CD4-positive, alpha-beta memory T cell (primary cell): ENCODE measurements at regions not wholly inside any gene's neighbourhood (a gene's known extent, or its start where the extent isn't known, plus 50 kb on each side); places are given as distances from the start of the nearest gene placed in this dataset.

Source experiments
- CTCF ChIA-PET: fragments of 350-600 bp; sonication (Branson Sonifier 250); formaldehyde crosslinking; loops from one replicate; lab custom pipeline; 2021; ENCODE audit warnings: inconsistent platforms; ENCODE audit not compliant: partially characterized antibody; lab: Charles Lee
- POLR2A ChIA-PET: fragments of 350-600 bp; sonication (Branson Sonifier 250); formaldehyde crosslinking; loops from one replicate; lab custom pipeline; 2021; ENCODE audit not compliant: partially characterized antibody; lab: Charles Lee
- DNase-seq, 5 donors: peaks; one replicate each; pipeline versions ENCODE4 v3.0.0 to v3.0.0-alpha.2; 2020 to 2022; ENCODE audit warnings: mixed read lengths in 1 of 5
- H3K27ac ChIP-seq: one replicate; pipeline ENCODE4 v1.7.0; 2013; ENCODE audit warnings: low read depth, low read length
- H3K27me3 ChIP-seq: 2 replicates; pipeline ENCODE4 v1.7.0; 2013; ENCODE audit warnings: mild to moderate bottlenecking, low read length, moderate library complexity; ENCODE audit not compliant: insufficient read depth
- H3K36me3 ChIP-seq: 2 replicates; pipeline ENCODE4 v1.7.0; 2013; ENCODE audit warnings: mild to moderate bottlenecking, low read length, moderate library complexity; ENCODE audit not compliant: insufficient read depth
- H3K4me1 ChIP-seq: 2 replicates; pipeline ENCODE4 v1.7.0; 2013; ENCODE audit warnings: mild to moderate bottlenecking, low read length, moderate library complexity; ENCODE audit not compliant: insufficient read depth
- H3K4me3 ChIP-seq, 2 donors: one replicate each; pipeline ENCODE4 v1.7.0; 2013; ENCODE audit warnings: low read length in 2 of 2, mild to moderate bottlenecking in 1 of 2
- H3K9me3 ChIP-seq, 2 donors: one replicate each; pipeline ENCODE4 v1.7.0; 2013; ENCODE audit warnings: low read length in 2 of 2, control low read depth in 1 of 2; ENCODE audit not compliant: control insufficient read depth in 1 of 2
- H3K27ac Mint-ChIP-seq, 7 donors: one replicate each; pipeline ENCODE4 v1.8.0; 2020 to 2021; ENCODE audit warnings: mixed read lengths in 7 of 7, mild to moderate bottlenecking in 6 of 7, inconsistent platforms in 3 of 7, moderate library complexity in 3 of 7
- H3K27me3 Mint-ChIP-seq, 2 donors: one replicate each; pipeline ENCODE4 v1.8.0; 2020 to 2021; ENCODE audit warnings: mixed read lengths in 2 of 2
- H3K36me3 Mint-ChIP-seq, 2 donors: one replicate each; pipeline ENCODE4 v1.8.0; 2020 to 2021; ENCODE audit warnings: mixed read lengths in 2 of 2, inconsistent platforms in 1 of 2, mild to moderate bottlenecking in 1 of 2
- H3K4me1 Mint-ChIP-seq, 4 donors: one replicate each; pipeline ENCODE4 v1.8.0; 2020 to 2021; ENCODE audit warnings: mixed read lengths in 4 of 4, mild to moderate bottlenecking in 1 of 4
- H3K4me3 Mint-ChIP-seq, 8 donors: one replicate each; pipeline ENCODE4 v1.8.0; 2020 to 2021; ENCODE audit warnings: mixed read lengths in 8 of 8, mild to moderate bottlenecking in 7 of 8, moderate library complexity in 6 of 8, inconsistent platforms in 3 of 8
- H3K9me3 Mint-ChIP-seq, 8 donors: one replicate each; pipeline ENCODE4 v1.8.0; 2020 to 2021; ENCODE audit warnings: mixed read lengths in 8 of 8, mild to moderate bottlenecking in 5 of 8, inconsistent platforms in 3 of 8, moderate library complexity in 1 of 8
- intact Hi-C: fragments of 100-400 bp; cut with micrococcal nuclease; formaldehyde crosslinking; loops from one replicate; pipeline ENCODE4 v1.15.1; 2023

DNA sequence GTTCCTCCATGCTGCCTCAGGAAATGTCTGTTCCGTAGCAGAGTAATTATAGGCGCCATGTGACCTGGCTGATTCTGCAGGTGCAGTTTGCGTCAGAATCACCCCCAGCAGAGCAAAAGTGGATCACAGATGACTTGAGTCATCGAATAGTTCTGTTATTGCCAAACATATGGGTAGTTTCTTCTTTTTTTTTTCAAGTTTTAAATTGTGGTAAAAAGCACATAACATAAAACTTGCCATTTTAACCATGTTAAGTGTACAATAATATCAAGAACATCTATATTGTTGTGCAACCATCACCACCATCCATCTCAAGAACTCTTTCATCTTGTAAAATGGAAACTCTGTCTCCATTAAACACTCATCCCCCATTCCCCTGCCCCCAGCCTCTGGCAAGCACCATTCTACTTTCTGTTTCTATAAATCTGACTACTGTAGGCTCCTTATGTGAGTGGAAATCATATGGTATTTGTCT, 177.7 kb upstream of the TWIST2 start:
- Mint-ChIP-seq H3K4me1 (no peaks in the 10 kb centered on the region), H3K4me3 (no peak overlapping the region), H3K9me3 (peaks cover 2 to 21% (median 3%) of the 10 kb centered on the region in 8 donors), H3K36me3 (no peaks in the 10 kb centered on the region), H3K27ac (no peak overlapping the region), H3K27me3 (peaks cover 11 to 21% of the 10 kb centered on the region in 2 donors)
- ChIA-PET CTCF (no interaction called here), POLR2A (no interaction called here)
- H3K4me3 ChIP-seq = no peak overlapping the region
- DNase-seq = no peak
- no peak overlapping the region for H3K27ac ChIP-seq
- H3K27me3 ChIP-seq = no peaks in the 10 kb centered on the region
- no peaks in the 10 kb centered on the region for H3K9me3 ChIP-seq
- H3K36me3 ChIP-seq = no peaks in the 10 kb centered on the region
- no peaks in the 10 kb centered on the region for H3K4me1 ChIP-seq
- intact Hi-C loops = no loop called here

DNA sequence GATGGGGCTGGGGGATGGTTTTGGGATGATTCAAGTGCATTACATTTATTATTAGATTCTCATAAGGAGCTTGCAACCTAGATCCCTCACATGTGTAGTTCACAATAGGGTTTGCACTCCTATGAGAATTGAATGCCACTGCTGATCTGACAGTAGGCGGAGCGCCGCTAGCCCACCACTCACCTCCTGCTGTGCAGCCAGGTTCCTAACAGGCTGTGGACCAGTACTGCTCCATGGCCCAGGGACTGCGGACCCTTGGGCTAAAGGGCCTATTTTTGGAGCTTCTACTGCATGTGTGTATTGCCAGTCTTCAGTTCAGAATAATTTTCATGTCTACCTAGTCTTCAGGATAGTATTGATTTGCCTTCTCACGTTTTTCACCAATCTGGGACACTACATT, 165.3 kb upstream of the TWIST2 start:
- DNase-seq = no peak
- ChIA-PET CTCF (no interaction called here), POLR2A (no interaction called here)
- no peak overlapping the region for H3K4me3 Mint-ChIP-seq
- Histone ChIP-seq H3K4me1 (no peaks in the 10 kb centered on the region), H3K4me3 (no peak overlapping the region), H3K9me3 (no peaks in the 10 kb centered on the region), H3K27me3 (no peaks in the 10 kb centered on the region), H3K27ac (no peak overlapping the region), H3K36me3 (no peaks in the 10 kb centered on the region)
- intact Hi-C loops = no loop called here
- H3K9me3 Mint-ChIP-seq = peaks cover 5 to 16% (median 12%) of the 10 kb centered on the region in 8 donors
- H3K27ac Mint-ChIP-seq = no peak overlapping the region
- peaks cover 3 to 4% of the 10 kb centered on the region in 2 donors for H3K36me3 Mint-ChIP-seq
- H3K27me3 Mint-ChIP-seq = peaks cover 31 to 34% of the 10 kb centered on the region in 2 donors
- no peaks in the 10 kb centered on the region for H3K4me1 Mint-ChIP-seq

DNA sequence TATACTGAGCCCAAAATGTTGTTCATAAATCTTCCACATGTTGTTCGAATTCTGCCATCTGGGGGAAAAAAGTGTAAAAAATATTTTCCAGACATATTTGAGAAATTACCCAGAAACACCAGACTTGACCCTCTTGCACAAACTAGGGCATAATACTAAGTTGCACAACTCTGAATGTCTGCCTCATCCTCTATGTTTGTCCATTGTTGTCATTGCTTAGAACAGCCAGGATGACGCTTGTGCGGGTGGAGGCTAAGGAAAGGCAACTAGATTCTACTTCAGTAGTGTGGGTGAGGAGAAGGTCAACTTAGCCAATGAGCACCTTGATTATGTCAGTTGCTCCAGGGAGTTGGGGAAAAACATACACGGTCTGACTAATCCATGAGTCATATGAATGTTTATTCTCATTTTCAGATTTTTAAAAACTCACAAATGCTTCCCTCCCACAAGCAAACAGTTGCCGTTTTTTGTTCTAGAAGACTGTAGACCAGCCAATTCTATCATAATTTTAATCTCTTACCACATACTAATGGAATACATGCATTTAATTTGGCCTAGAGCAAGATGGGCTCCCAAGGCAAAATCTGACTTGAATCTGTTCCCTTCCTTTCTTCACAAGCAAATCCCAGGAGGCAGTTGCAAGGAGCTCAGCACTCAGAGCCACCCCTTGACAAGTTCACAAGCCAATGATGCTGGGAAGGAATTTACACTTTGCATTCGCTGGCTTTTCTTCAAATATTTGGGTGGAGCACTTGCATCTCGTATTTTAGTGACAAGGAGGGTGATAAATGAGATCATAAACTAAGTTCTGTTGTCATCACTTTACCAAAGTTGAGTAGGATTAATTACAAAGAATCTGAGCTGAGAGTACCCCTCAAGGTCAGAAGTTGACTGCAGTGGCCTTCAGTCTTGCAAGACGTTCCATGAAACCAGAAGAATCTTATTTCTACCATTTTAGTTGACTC, 163.2 kb upstream of the TWIST2 start:
- ChIA-PET POLR2A (no interaction called here), CTCF (no interaction called here)
- no peak for DNase-seq
- Histone ChIP-seq H3K9me3 (no peaks in the 10 kb centered on the region), H3K36me3 (no peaks in the 10 kb centered on the region), H3K27me3 (no peaks in the 10 kb centered on the region), H3K4me1 (no peaks in the 10 kb centered on the region), H3K4me3 (no peak overlapping the region), H3K27ac (no peak overlapping the region)
- Mint-ChIP-seq H3K9me3 (peaks cover 0 to 5% (median 0%) of the 10 kb centered on the region in 8 donors), H3K4me1 (no peaks in the 10 kb centered on the region), H3K36me3 (no peaks in the 10 kb centered on the region), H3K4me3 (no peak overlapping the region), H3K27me3 (peaks cover 22 to 25% of the 10 kb centered on the region in 2 donors), H3K27ac (no peak overlapping the region)
- intact Hi-C loops = no loop called here

DNA sequence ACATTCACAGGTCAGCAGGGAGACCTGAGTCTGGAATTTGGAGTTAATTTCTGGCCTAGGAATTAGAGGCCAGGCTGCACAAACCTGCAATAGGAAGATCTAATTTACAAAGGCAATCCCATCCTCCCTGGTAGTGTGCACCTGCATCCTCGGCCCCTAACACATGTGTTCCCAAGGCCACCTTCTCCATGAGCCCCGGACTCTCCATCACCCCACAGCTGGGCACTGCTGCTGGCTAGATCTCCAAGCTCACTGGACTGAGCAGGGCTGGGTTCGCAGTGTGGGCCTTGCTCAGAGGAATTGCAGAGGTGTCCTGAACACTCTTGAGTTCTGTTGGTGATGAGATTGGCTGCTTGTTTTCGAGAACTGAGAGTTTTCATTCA, 162.6 kb upstream of the TWIST2 start:
- ChIA-PET POLR2A (no interaction called here), CTCF (no interaction called here)
- DNase-seq = no peak
- no peaks in the 10 kb centered on the region for H3K9me3 ChIP-seq
- Mint-ChIP-seq H3K27ac (no peak overlapping the region), H3K36me3 (no peaks in the 10 kb centered on the region), H3K9me3 (peaks cover 0 to 5% (median 0%) of the 10 kb centered on the region in 8 donors), H3K4me3 (no peak overlapping the region), H3K27me3 (peaks cover 22 to 25% of the 10 kb centered on the region in 2 donors), H3K4me1 (no peaks in the 10 kb centered on the region)
- no peaks in the 10 kb centered on the region for H3K27me3 ChIP-seq
- H3K4me3 ChIP-seq = no peak overlapping the region
- H3K27ac ChIP-seq = no peak overlapping the region
- H3K4me1 ChIP-seq = no peaks in the 10 kb centered on the region
- no peaks in the 10 kb centered on the region for H3K36me3 ChIP-seq
- intact Hi-C loops = no loop called here

DNA sequence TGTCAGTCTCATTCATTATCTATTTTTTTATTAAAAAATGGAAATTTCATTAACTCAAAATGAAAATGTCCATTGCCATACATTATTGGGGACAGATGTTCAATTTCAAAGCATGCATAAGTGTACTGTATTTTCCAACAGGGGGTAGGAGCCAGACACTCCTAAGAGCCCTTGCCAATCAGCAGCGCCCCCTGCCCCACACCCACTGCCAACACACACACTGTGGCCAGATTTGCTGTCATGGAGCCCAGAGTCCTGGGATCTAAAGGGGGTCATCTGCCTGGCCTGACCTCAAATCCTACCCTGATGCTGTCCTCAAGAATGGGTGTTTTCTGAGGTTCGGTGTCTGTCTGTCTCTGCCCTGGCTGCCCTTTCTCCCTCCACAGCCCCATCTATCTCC, 162.2 kb upstream of the TWIST2 start:
- Mint-ChIP-seq H3K27me3 (peaks cover 22 to 25% of the 10 kb centered on the region in 2 donors), H3K4me1 (no peaks in the 10 kb centered on the region), H3K36me3 (no peaks in the 10 kb centered on the region), H3K4me3 (no peak overlapping the region), H3K9me3 (peaks cover 0 to 5% (median 0%) of the 10 kb centered on the region in 8 donors), H3K27ac (no peak overlapping the region)
- Histone ChIP-seq H3K27ac (no peak overlapping the region), H3K4me1 (no peaks in the 10 kb centered on the region), H3K36me3 (no peaks in the 10 kb centered on the region), H3K4me3 (no peak overlapping the region), H3K27me3 (no peaks in the 10 kb centered on the region), H3K9me3 (no peaks in the 10 kb centered on the region)
- DNase-seq = no peak
- intact Hi-C loops = no loop called here
- ChIA-PET POLR2A (no interaction called here), CTCF (no interaction called here)

DNA sequence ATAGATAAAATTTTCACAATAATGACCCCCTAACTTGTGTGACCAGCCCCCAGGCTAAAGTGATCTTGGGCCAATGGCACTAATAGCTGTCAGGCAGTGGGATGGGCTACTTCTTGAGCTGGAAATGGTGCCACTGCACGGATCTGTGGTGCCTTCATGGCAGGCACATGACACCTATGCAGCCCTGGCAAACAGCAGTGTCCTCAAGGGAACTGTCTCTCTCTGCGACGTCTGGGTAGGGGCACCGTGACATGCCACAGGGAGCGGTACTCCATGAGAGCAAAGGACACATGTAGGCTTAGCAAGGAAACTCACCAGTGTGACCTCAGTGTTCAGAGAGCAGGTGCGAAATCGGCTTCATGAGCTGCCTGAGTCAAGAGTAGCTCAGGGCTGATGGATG, 161.7 kb upstream of the TWIST2 start:
- H3K27ac Mint-ChIP-seq = no peak overlapping the region
- Histone ChIP-seq H3K9me3 (no peaks in the 10 kb centered on the region), H3K36me3 (no peaks in the 10 kb centered on the region), H3K27me3 (no peaks in the 10 kb centered on the region), H3K27ac (no peak overlapping the region), H3K4me3 (no peak overlapping the region), H3K4me1 (no peaks in the 10 kb centered on the region)
- H3K27me3 Mint-ChIP-seq = peaks cover 19 to 22% of the 10 kb centered on the region in 2 donors
- DNase-seq = no peak
- H3K4me3 Mint-ChIP-seq = no peak overlapping the region
- POLR2A ChIA-PET = no interaction called here
- CTCF ChIA-PET = no interaction called here
- H3K4me1 Mint-ChIP-seq = no peaks in the 10 kb centered on the region
- H3K9me3 Mint-ChIP-seq = peaks cover 0 to 2% (median 0%) of the 10 kb centered on the region in 8 donors
- H3K36me3 Mint-ChIP-seq = no peaks in the 10 kb centered on the region
- intact Hi-C loops = no loop called here

DNA sequence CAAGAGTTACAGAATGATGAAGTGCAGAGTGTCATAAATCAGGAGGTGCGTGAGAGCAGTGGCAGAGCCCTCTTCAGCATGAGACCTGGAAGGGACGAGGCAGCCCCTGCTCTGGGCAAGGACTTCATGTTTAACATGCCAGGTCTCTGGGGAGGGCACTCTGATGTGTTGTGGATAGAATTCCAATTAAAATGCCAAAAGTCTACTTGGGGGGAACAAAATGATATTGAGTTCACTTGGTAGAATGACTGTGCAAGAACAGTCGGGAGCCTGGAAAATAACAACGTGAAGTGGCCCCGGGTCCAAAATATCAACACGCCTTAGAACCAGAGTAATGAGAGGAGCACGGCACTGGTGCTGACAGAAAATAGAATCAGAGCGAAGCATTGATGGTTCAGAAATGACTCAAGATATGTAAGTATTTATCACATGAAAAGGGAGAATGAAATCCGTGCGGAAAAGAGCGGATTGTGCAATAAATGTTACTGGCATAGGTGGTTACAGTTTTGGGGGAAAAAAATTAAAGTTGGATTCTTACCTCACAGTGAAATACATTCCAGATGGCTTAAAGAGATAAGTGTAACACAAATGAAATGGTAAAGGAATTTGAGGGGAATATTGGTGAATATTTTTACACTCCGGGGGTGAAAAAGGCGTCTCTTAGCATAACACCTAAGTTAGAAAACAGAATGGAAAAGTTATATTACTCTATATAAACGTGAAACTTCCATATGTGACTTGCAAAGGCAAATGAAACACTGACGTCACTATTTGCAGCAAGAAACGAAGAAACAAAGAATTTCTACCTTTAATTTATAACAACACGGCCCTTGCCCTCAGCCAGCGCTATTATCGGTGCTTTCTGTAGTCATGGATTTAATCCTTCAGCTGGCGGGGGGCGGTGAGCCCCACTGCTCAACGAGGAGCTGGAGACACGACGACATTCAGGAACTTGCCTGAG, 159.4 kb upstream of the TWIST2 start:
- Mint-ChIP-seq H3K4me3 (no peak overlapping the region), H3K27ac (no peak overlapping the region), H3K9me3 (no peaks in the 10 kb centered on the region), H3K27me3 (peaks cover 14 to 16% of the 10 kb centered on the region in 2 donors), H3K36me3 (no peaks in the 10 kb centered on the region), H3K4me1 (no peaks in the 10 kb centered on the region)
- ChIA-PET CTCF (no interaction called here), POLR2A (no interaction called here)
- Histone ChIP-seq H3K9me3 (no peaks in the 10 kb centered on the region), H3K27ac (no peak overlapping the region), H3K4me1 (no peaks in the 10 kb centered on the region), H3K27me3 (no peaks in the 10 kb centered on the region), H3K4me3 (no peak overlapping the region), H3K36me3 (no peaks in the 10 kb centered on the region)
- DNase-seq = no peak
- intact Hi-C loops = no loop called here
